H7 (cell line): ENCODE measurements at regions not wholly inside any gene's neighbourhood (a gene's known extent, or its start where the extent isn't known, plus 50 kb on each side); places are given as distances from the start of the nearest gene placed in this dataset.
"Not testable (repeated sequence)": the region's sequence is repeated elsewhere in the genome, so short reads cannot be mapped to it uniquely, and the experiment has no call there.

Experiments
- DNase-seq: peaks from one replicate; pipeline ENCODE4 v3.0.0; 2012
- H3K27me3 ChIP-seq: 2 replicates; pipeline ENCODE4 v1.6.0; 2011; ENCODE audit warnings: mild to moderate bottlenecking, low read length; ENCODE audit not compliant: control insufficient read depth, insufficient read depth
- H3K36me3 ChIP-seq: replicated peaks from 2 replicates; pipeline ENCODE4 v1.5.1; 2011; ENCODE audit warnings: low read length; ENCODE audit not compliant: control insufficient read depth, insufficient read depth
- H3K4me3 ChIP-seq: 2 replicates; pipeline ENCODE4 v1.5.1; 2011; ENCODE audit warnings: low read depth, mild to moderate bottlenecking, control low read depth, low read length, moderate library complexity; ENCODE audit not compliant: insufficient read depth

DNA sequence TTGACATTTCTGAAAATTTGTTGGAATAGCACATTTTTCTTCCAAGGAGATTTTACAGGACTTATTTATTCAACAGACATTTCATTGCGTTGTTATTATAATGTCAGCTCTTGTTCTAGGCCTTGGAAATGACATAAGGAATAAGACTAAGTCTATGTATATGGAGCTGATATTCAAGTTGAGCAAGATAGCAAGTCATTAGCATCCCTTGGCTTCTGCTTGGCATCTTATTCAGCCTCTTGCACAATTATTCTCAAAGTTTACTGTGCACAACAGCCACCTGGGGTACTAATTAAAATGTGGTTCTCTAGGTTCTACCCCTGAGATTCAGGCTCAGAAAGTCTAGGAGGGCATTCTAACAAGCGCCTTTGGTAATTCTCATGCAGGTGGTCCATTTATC, 304.8 kb upstream of the DDI1 start:
- no peaks in the 10 kb centered on the region for H3K36me3 ChIP-seq
- H3K4me3 ChIP-seq: no peak overlapping the region
- H3K27me3 ChIP-seq: no peaks in the 10 kb centered on the region
- DNase-seq: no peak

DNA sequence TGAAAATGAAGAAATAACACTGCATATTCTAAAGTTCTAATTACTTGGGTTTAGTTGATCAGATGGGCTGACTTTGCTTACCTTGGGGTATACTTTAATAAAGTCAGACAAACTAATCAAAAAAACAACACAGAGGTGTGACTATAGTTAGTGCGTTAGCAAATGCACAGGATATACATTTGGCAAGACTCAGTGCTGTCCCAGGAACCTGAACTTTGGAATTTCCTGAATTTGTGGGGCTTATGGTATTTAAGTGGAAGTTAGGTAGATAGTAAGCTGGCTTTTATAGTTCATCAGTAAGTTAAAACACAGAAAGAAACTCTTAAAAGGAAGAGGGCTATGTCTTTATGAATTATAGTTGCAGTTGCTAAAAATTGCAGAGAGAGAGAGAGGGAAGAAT, 302.6 kb upstream of the DDI1 start:
- Histone ChIP-seq H3K36me3 (no peaks in the 10 kb centered on the region), H3K27me3 (no peaks in the 10 kb centered on the region), H3K4me3 (no peak overlapping the region)
- DNase-seq: no peak

DNA sequence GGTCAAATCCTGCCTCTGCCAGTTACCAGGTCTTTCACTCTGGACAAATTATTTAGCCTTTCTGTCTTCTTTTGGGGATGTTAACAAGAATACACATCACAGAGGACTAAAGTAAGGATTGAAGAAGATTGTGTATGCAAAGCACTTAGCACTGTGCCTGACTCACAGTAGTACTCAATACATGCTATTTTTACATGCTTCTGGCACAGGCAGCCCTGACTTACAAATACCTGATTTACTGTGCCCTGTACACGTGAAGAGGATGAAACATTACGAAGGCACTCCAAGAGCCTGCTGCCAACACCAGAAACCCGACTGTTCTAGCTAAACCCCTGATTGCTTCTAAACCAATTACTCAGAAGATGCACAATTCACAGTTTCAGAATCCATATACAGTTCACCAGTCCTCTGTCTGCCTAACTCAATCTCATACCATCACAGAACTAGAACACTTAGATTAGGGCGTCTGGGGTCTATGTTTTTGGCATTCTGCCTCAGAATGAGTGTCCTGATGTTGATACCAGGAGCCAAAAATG, 300.9 kb upstream of the DDI1 start:
- Histone ChIP-seq H3K36me3 (no peaks in the 10 kb centered on the region), H3K27me3 (no peaks in the 10 kb centered on the region), H3K4me3 (no peak overlapping the region)
- DNase-seq: no peak

DNA sequence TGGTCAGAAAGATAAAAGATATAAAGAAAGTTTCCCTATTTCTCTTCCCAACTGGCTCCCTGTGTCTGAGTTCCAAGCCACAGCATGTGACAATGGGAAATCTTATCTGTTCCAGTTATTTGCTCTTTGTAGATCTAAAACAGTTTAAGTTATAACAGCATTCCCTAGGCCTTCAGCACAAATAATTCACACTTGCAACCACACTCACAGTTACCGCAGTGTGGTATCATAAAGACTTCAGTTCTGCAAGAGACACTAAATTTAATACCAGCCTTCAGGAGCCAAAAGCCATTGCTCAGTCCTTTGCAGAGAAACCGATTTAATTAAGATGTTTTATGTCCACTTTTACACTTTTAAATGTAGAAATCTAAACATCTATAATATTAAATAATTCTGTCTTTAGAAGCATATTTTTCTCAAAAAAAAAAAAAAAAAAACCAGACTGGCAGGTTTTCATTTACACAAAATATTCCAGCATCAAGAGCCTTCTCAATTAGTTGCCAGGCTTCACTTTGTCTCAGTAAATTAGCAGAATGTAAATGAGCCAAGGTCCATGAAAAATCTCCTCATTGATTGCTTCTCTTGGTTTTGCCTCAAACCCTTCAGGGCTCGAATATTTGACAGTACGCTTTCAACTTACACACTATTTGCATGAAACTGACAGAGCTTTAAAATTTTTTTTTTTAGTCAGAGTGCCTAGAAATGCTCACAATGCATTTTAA, 300.0 kb upstream of the DDI1 start:
- no peaks in the 10 kb centered on the region for H3K27me3 ChIP-seq
- no peak overlapping the region for H3K4me3 ChIP-seq
- DNase-seq: no peak

GRCh38 chr11:103737037-103737622, 299.3 kb upstream of the DDI1 start:
- Histone ChIP-seq H3K27me3 (no peaks in the 10 kb centered on the region), H3K36me3 (no peaks in the 10 kb centered on the region)

More for the DNA sequence above, 300.0 kb upstream of the DDI1 start:
- no peaks in the 10 kb centered on the region for H3K36me3 ChIP-seq

GRCh38 chr11:103737747-103738146, 298.7 kb upstream of the DDI1 start:
- no peaks in the 10 kb centered on the region for H3K36me3 ChIP-seq
- H3K27me3 ChIP-seq: no peaks in the 10 kb centered on the region
- H3K4me3 ChIP-seq: no peak overlapping the region
- DNase-seq: no peak

More at GRCh38 chr11:103737037-103737622, 299.3 kb upstream of the DDI1 start:
- DNase-seq: no peak
- H3K4me3 ChIP-seq: no peak overlapping the region

- H3K27me3 ChIP-seq, DNase-seq, H3K36me3 ChIP-seq: not testable (repeated sequence)
- peak overlapping the region; percentile 28 for H3K4me3 ChIP-seq
These were observed 297.2 kb upstream of the DDI1 start for GRCh38 chr11:103739074-103739796.

DNA sequence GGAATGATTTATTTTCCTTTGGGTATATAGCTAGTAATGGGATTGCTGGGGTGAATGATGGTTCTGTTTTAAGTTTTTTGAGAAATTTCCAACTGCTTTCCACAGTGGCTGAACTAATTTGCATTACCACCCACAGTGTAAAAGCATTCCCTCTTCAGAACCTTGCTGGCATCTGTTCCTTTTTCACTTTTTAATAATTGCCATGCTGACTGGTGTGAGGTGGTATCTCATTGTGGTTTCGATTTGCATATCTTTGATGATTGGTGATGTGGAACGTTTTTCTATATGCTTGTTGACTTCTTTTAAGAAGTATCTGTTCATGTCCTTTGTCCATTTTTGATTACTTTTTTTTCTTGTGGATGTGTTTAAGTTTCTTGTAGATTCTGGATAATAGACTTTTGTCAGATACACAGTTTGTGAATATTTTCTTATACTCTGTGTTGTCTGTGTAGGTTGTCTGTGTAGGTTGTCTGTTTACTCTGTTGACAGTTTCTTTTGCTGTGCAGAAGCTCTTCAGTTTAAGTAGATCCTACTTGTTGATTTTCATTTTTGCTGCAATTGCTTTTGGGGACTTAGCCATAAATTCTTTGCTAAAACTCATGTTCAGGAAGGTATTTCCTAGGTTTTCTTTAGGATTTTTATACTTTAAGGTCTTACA, 291.8 kb upstream of the DDI1 start:
- H3K27me3 ChIP-seq: no peaks in the 10 kb centered on the region
- no peaks in the 10 kb centered on the region for H3K36me3 ChIP-seq
- no peak overlapping the region for H3K4me3 ChIP-seq
- no peak for DNase-seq

DNA sequence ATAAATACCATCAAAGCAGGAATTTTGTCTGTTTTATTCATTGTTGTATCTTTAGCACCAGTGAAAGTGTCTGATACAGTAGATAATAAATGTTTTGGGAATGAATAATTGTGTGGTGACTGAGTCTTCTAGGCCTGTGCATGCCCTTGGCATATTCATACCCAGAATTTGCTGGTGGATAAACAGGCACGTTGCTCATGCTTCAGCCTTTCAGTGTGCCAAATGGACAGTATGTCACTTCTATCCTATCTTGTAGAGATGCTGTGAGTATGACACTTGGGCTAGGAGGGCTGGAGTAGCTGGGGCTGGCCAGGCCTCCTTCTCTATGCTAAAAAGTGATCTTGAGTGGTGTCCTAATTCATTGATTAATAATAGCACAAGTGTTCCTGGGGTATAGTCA, 287.3 kb upstream of the DDI1 start:
- Histone ChIP-seq H3K27me3 (no peaks in the 10 kb centered on the region), H3K36me3 (no peaks in the 10 kb centered on the region), H3K4me3 (no peak overlapping the region)
- no peak for DNase-seq

GRCh38 chr11:103768816-103769215, 267.6 kb upstream of the DDI1 start:
- Histone ChIP-seq H3K36me3 (no peaks in the 10 kb centered on the region), H3K4me3 (no peak overlapping the region), H3K27me3 (no peaks in the 10 kb centered on the region; the same call in 1 of the 2 replicates)
- DNase-seq: no peak

DNA sequence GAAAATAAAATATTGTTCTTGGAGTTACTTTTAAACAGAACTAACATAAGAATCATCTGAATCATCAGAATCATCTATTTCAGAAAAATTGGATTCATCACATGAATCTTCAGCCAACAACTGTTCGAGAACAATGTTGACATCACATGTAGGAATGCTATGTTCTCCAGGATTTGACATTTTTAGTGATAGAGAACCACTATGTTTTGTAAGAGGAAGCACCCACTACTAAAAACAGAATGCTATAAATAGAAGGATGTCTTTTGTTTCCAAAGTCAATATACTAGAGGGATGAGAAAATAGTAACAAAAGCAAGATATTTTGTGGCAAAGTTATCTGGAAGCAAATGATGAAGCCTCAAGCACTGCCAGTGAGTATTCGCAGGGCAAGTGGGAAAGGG, 263.4 kb upstream of the DDI1 start:
- DNase-seq: no peak
- no peak overlapping the region for H3K4me3 ChIP-seq
- no peaks in the 10 kb centered on the region for H3K27me3 ChIP-seq
- H3K36me3 ChIP-seq: no peaks in the 10 kb centered on the region

DNA sequence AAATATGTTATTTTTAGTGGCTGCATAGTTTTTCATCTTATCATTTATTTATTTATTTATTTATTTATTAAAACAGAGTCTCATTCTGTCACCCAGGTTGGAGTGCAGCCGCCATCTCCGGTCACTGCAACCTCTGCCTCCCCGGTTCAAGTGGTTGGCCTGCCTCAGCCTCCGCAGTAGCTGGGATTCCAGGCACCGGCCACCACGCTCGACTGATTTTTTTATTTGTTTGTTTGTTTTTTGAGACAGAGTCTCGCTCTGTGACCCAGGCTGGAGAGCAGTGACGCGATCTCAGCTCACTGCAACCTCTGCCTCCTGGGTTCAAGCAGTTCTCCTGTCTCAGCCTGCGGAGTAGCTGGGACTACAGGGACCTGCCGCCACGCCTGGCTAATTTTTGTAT, 262.9 kb upstream of the DDI1 start:
- no peak for DNase-seq
- no peaks in the 10 kb centered on the region for H3K27me3 ChIP-seq
- no peak overlapping the region for H3K4me3 ChIP-seq
- no peaks in the 10 kb centered on the region for H3K36me3 ChIP-seq

DNA sequence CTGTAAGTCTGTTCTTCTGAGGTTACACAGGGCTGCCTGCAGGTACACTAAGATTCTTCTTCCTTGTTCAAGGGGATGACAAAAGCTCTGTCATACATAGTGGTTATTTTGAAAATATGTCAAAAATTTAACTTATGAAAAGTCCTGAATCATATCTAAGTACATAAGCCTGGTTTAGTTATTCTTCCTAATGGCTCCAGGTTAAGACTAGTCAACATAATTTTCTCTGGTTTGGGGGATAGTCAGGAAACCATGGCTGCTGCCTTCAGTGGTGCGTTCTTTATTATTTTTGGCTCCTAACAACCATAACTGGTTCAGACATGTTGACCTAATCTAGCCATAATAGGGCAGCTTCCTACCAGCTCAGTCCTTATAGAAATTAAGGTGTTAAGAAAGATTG, 257.4 kb upstream of the DDI1 start:
- no peak for DNase-seq
- no peaks in the 10 kb centered on the region for H3K36me3 ChIP-seq
- no peak overlapping the region for H3K4me3 ChIP-seq
- H3K27me3 ChIP-seq: no peaks in the 10 kb centered on the region

DNA sequence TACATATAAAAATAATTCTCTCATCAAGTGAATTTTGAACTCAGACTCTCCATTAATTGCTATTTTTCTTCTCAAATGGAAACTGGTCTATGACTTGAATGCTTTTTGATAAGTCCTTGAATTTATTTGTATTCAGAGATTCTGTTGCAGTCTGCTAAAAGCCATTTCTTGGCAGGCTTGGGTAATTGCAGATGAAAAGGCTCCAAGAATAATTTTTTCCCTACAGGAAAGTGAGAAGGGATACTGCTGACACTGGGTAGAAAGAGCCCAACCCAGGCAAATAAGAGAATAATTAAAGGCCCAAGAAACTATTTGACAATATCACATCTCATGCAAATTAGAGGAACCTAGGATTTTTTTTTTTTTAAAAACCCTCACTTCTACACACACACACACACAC, 246.5 kb upstream of the DDI1 start:
- Histone ChIP-seq H3K4me3 (no peak overlapping the region), H3K36me3 (no peaks in the 10 kb centered on the region), H3K27me3 (no peaks in the 10 kb centered on the region)
- no peak for DNase-seq
